Prostate gland (tissue), 2 donors: ENCODE measurements at regions not wholly inside any gene's neighbourhood (a gene's known extent, or its start where the extent isn't known, plus 50 kb on each side); places are given as distances from the start of the nearest gene placed in this dataset.

Source experiments
- DNase-seq: peaks from one replicate; pipeline ENCODE4 v3.0.0-alpha.2; 2019; ENCODE audit warnings: low spot score
- H3K27ac ChIP-seq, 2 donors: fragments of 200-600 bp; sonication (generic); 2 replicates each; pipeline ENCODE4 v1.5.1; 2017 to 2019
- H3K27me3 ChIP-seq: fragments of 200-600 bp; sonication (generic); replicated peaks from 2 replicates; pipeline ENCODE4 v1.5.1; 2019; ENCODE audit not compliant: insufficient read depth
- H3K36me3 ChIP-seq, 2 donors: fragments of 200-600 bp; sonication (generic); 1 replicate in 1 of 2; 2 replicates in 1 of 2; pipeline versions ENCODE4 v1.5.1 to v1.8.1; 2017 to 2019
- H3K4me1 ChIP-seq: fragments of 200-600 bp; sonication (generic); replicated peaks from 2 replicates; pipeline ENCODE4 v1.5.1; 2019
- H3K4me3 ChIP-seq, 2 donors: fragments of 200-600 bp; sonication (generic); 2 replicates each; pipeline ENCODE4 v1.5.1; 2017 to 2019
- H3K9me3 ChIP-seq: fragments of 200-600 bp; sonication (generic); 2 replicates; pipeline ENCODE4 v1.5.1; 2017
- POLR2A ChIP-seq: fragments of 450-650 bp; IDR thresholded peaks from one replicate; pipeline ENCODE4 v1.6.1; 2016; ENCODE audit warnings: antibody characterized with exemption, mild to moderate bottlenecking
- POLR2AphosphoS5 ChIP-seq: sonication (generic); formaldehyde crosslinking; IDR thresholded peaks from one replicate; pipeline ENCODE4 v1.6.1; 2017; ENCODE audit warnings: antibody characterized with exemption
- WGBS: methylation state at CpG from one replicate; pipeline ENCODE4 v1.1.5; 2018; 5-methylcytosine and 5-hydroxymethylcytosine counted together
- intact Hi-C: fragments of 100-400 bp; cut with DNase I; formaldehyde crosslinking; loops from one replicate; pipeline ENCODE4 v1.14.2; 2022
- TF ChIP-seq, protein P1 (sequence below), 4 experiments: fragments of 200-600 bp in 2 of 4; fragments of 450-650 bp in 2 of 4; sonication (generic) in 2 of 4; IDR thresholded peaks; 1 replicate in 3 of 4; 2 replicates in 1 of 4; pipeline ENCODE4 v1.5.1; 2016 to 2019; ENCODE audit warnings: antibody characterized with exemption in 4 of 4, mild to moderate bottlenecking in 2 of 4, moderate library complexity in 2 of 4

DNA sequence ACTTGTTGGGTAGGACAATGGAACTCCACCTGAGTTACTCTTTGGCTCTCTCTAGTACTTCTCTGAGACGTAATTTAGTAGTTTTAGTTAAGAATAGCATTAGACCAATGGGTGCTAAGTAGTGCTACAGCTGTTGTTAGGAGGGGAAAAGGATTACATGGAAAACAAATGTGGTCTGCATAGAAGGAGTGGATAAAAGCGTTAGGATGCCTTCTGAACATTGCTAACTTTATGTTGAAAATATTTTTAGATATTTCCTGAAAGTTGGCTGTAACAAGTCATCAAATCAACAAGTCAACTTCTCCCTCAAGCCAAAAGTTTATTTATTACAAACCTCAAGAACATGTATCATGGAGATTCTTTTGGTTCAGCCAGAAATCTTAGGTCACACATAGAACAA, 409.5 kb upstream of the MEF2C start:
- intact Hi-C loops: no loop called here
- TF ChIP-seq POLR2AphosphoS5 (no peak), POLR2A (no peak)
- TF ChIP-seq, protein P1, sequence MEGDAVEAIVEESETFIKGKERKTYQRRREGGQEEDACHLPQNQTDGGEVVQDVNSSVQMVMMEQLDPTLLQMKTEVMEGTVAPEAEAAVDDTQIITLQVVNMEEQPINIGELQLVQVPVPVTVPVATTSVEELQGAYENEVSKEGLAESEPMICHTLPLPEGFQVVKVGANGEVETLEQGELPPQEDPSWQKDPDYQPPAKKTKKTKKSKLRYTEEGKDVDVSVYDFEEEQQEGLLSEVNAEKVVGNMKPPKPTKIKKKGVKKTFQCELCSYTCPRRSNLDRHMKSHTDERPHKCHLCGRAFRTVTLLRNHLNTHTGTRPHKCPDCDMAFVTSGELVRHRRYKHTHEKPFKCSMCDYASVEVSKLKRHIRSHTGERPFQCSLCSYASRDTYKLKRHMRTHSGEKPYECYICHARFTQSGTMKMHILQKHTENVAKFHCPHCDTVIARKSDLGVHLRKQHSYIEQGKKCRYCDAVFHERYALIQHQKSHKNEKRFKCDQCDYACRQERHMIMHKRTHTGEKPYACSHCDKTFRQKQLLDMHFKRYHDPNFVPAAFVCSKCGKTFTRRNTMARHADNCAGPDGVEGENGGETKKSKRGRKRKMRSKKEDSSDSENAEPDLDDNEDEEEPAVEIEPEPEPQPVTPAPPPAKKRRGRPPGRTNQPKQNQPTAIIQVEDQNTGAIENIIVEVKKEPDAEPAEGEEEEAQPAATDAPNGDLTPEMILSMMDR (IDR thresholded peaks at IDR 0.05): no peak
- H3K27ac ChIP-seq: no peak overlapping the region
- H3K9me3 ChIP-seq: no peaks in the 10 kb centered on the region
- no peaks in the 10 kb centered on the region for H3K4me1 ChIP-seq
- no peak overlapping the region for H3K4me3 ChIP-seq
- DNase-seq: no peak
- no peaks in the 10 kb centered on the region for H3K36me3 ChIP-seq
- 89% methylated on average over 2 of the region's 2 CpGs for WGBS
- no peaks in the 10 kb centered on the region for H3K27me3 ChIP-seq

DNA sequence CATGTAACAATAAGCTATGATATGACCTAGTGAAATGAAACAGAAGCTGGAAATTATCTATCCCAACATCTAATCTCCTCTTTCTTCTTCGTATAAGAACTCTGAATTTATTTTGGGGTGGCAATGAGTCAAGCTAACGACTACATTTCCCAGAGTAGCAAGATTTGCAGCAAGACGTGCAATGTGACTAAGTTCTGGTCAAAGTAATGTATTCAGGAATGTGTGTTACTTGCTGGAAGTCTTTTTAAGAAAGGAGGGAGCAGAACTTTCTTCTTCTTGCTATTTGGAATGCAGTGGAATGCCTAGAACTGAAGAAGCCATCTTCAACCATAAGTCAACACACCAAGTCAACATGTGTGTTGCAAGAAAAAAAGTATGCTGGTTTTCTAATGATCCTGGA, 406.6 kb upstream of the MEF2C start:
- 56% methylated on average over 3 of the region's 3 CpGs for WGBS
- Histone ChIP-seq H3K4me1 (no peaks in the 10 kb centered on the region), H3K4me3 (no peak overlapping the region), H3K27ac (no peak overlapping the region), H3K27me3 (no peaks in the 10 kb centered on the region), H3K9me3 (no peaks in the 10 kb centered on the region), H3K36me3 (no peaks in the 10 kb centered on the region)
- intact Hi-C loops: no loop called here
- DNase-seq: no peak
- TF ChIP-seq, protein P1 (IDR thresholded peaks at IDR 0.05): no peak
- no peak for TF ChIP-seq POLR2AphosphoS5
- no peak for TF ChIP-seq POLR2A

DNA sequence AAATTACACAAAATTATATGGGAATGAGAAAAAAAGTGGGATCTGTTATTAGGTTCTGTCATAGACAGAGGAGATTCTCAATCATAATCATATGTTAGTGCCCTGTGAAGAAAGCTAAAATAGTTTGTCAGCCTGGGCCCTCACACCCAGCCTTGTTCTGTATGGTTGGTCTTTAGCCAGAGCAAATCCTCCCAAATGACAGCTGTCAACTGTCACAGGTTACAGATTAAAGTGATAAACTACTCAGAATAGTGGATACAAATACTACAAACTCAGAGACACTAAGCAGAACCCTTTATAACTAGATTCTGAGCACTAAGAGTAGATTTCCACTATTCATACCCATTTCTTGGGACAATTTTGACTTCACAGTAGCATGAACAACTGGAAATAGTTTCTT, 405.0 kb upstream of the MEF2C start:
- Histone ChIP-seq H3K4me3 (no peak overlapping the region), H3K9me3 (no peaks in the 10 kb centered on the region), H3K4me1 (no peaks in the 10 kb centered on the region), H3K27me3 (no peaks in the 10 kb centered on the region), H3K27ac (no peak overlapping the region), H3K36me3 (no peaks in the 10 kb centered on the region)
- intact Hi-C loops: no loop called here
- DNase-seq: no peak
- TF ChIP-seq, protein P1 (IDR thresholded peaks at IDR 0.05): no peak
- TF ChIP-seq POLR2A: no peak
- no peak for TF ChIP-seq POLR2AphosphoS5

DNA sequence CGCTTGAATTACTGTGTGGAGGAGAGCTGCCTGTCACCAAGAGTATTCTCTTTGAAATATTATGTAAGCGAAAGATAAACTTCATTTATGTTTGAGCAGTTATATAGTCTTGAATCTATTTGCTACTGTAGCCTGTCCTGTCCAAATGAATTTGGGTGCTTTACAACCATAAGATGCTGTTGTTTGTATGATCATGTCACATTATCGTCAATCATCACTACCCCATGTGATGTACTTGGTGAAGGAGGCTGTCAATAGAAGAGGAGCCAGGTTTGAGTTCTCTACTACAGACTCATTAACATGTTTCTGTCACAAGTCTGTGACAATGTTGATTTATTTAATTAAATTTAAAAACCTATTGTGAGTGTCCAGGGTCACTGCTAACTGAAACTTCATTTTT, 403.3 kb upstream of the MEF2C start:
- WGBS: 90% methylated on average over 3 of the region's 3 CpGs

More for the DNA sequence above, 403.3 kb upstream of the MEF2C start:
- H3K27ac ChIP-seq: no peak overlapping the region
- no peaks in the 10 kb centered on the region for H3K36me3 ChIP-seq
- H3K4me1 ChIP-seq: no peaks in the 10 kb centered on the region
- TF ChIP-seq, protein P1 (IDR thresholded peaks at IDR 0.05): no peak
- no peak for TF ChIP-seq POLR2AphosphoS5
- TF ChIP-seq POLR2A: no peak
- DNase-seq: no peak
- no peaks in the 10 kb centered on the region for H3K27me3 ChIP-seq
- no peak overlapping the region for H3K4me3 ChIP-seq
- intact Hi-C loops: no loop called here
- H3K9me3 ChIP-seq: no peaks in the 10 kb centered on the region
